GM19025 (cell line): ENCODE measurements at regions not wholly inside any gene's neighbourhood (a gene's known extent, or its start where the extent isn't known, plus 50 kb on each side); places are given as distances from the start of the nearest gene placed in this dataset.
"Not testable (repeated sequence)": the region's sequence is repeated elsewhere in the genome, so short reads cannot be mapped to it uniquely, and the experiment has no call there.

ENCODE experiments used
- ATAC-seq: cut with Tn5 transposase; IDR thresholded peaks from one replicate; pipeline ENCODE4 v1.9.1; 2021; ENCODE audit warnings: mild to moderate bottlenecking, low read depth, moderate library complexity; ENCODE audit not compliant: unreplicated experiment

- ATAC-seq, result no peak
Observed at GRCh38 chr22:25448435-25449051, 115.9 kb upstream of the GRK3 start.

- ATAC-seq, result no peak
Observed at GRCh38 chr22:25449781-25450317, 114.6 kb upstream of the GRK3 start.

- no peak for ATAC-seq
Observed at GRCh38 chr22:25451480-25452114, 112.9 kb upstream of the GRK3 start.

GRCh38 chr22:25452116-25452700 lies 112.3 kb upstream of the GRK3 start:
- no peak for ATAC-seq

GRCh38 chr22:25453058-25453457 lies 111.4 kb upstream of the GRK3 start:
- no peak for ATAC-seq

GRCh38 chr22:25453557-25453956 lies 110.9 kb upstream of the GRK3 start:
- no peak for ATAC-seq

- not testable (repeated sequence) for ATAC-seq
Observed at GRCh38 chr22:25456300-25457043, 108.0 kb upstream of the GRK3 start.

GRCh38 chr22:25458631-25459030 lies 105.8 kb upstream of the GRK3 start:
- ATAC-seq, result not testable (repeated sequence)

- not testable (repeated sequence) for ATAC-seq
Observed at GRCh38 chr22:25460682-25461081, 103.8 kb upstream of the GRK3 start.

GRCh38 chr22:25461301-25461700 lies 103.2 kb upstream of the GRK3 start:
- ATAC-seq, result no peak

- not testable (repeated sequence) for ATAC-seq
Observed at GRCh38 chr22:25462474-25463346, 101.8 kb upstream of the GRK3 start.

- not testable (repeated sequence) for ATAC-seq
Observed at GRCh38 chr22:25463347-25463628, 101.2 kb upstream of the GRK3 start.

- not testable (repeated sequence) for ATAC-seq
Observed at GRCh38 chr22:25464326-25464725, 100.1 kb upstream of the GRK3 start.

GRCh38 chr22:25465949-25466348 lies 98.5 kb upstream of the GRK3 start:
- ATAC-seq, result no peak

- no peak for ATAC-seq
Observed at GRCh38 chr22:25472382-25472781, 92.1 kb upstream of the GRK3 start.

- no peak for ATAC-seq
Observed at GRCh38 chr22:25475257-25476022, 89.0 kb upstream of the GRK3 start.

GRCh38 chr22:25477358-25477757 lies 87.1 kb upstream of the GRK3 start:
- no peak for ATAC-seq

- ATAC-seq, result no peak
Observed at GRCh38 chr22:25478111-25478510, 86.4 kb upstream of the GRK3 start.

GRCh38 chr22:25478528-25478927 lies 85.9 kb upstream of the GRK3 start:
- no peak for ATAC-seq

- not testable (repeated sequence) for ATAC-seq
Observed at GRCh38 chr22:25480868-25481267, 83.6 kb upstream of the GRK3 start.
